ENCODE measurements at regions not wholly inside any gene's neighbourhood (a gene's known extent, or its start where the extent isn't known, plus 50 kb on each side); places are given as distances from the start of the nearest gene placed in this dataset.

- DNase-seq (ENCODE audit: low read depth) = no peak
Measured at GRCh38 chr16:11401161-11402050, 56.1 kb downstream of the RMI2 start.

DNA sequence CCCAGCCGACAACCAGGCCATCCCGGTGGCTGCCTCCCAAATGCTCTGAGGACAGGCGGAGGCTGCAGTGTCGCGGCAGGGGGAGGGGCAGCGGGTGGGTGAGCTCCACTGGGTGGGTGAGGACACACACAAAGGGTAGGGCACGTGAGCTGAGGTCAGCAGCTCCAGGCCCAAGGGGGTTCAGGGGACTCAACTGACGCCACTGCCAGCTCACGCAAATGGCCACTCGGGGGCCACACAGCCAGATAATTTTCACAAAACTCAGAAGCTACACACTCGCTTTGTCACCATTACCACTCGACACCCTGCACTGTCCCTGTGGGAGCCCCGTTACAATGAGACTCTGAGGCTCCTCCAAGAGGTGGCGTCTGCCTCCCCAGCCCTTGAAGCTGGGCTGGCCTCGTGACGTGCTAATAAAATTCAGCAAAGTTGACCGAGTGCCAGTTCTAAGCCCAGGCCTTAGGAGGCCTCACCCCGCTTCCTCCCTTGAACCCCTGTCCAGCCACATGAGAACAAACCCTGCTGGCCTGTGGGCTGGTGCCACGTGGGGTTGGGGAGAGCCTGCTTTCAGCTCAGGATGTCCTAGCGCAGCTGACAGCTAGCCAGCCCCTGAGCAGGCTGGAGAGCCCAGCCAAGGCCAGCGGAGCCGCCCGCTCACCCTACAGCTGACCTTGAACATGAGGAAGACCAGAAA, 56.9 kb downstream of the RMI2 start:
- DNase-seq (ENCODE audit: low read depth) = no peak

GRCh38 chr16:11402745-11403533, 57.7 kb downstream of the RMI2 start:
- DNase-seq (ENCODE audit: low read depth) = no peak

GRCh38 chr16:11403534-11403795, 58.2 kb downstream of the RMI2 start:
- no peak for DNase-seq (ENCODE audit: low read depth)

- no peak for DNase-seq (ENCODE audit: low read depth)
Measured at GRCh38 chr16:11403920-11404319, 58.7 kb downstream of the RMI2 start.

DNA sequence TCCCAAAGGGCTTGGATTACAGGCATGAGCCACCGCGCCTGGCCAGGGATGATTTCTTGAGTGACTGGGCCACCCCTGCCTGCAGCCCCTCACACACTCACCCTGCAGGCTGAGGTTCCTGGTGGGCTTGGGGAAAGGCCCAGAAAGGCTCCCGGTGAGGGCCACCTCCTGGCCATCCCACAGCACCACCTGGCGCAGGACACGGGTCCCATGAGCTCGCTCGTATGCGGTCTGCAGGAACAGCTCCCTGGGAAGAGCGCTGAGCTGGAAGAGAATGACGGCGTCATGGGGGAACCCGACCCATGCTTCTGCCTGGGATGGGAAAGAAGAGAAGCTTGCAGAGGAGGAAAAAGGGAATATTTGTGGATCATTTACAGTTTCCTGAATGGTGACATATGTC, 59.3 kb downstream of the RMI2 start:
- DNase-seq (ENCODE audit: low read depth) = no peak

GRCh38 chr16:11405331-11406176, 60.3 kb downstream of the RMI2 start:
- peak; percentile 8 for DNase-seq (ENCODE audit: low read depth)

GRCh38 chr16:11406177-11406560, 60.9 kb downstream of the RMI2 start:
- no peak for DNase-seq (ENCODE audit: low read depth)

DNA sequence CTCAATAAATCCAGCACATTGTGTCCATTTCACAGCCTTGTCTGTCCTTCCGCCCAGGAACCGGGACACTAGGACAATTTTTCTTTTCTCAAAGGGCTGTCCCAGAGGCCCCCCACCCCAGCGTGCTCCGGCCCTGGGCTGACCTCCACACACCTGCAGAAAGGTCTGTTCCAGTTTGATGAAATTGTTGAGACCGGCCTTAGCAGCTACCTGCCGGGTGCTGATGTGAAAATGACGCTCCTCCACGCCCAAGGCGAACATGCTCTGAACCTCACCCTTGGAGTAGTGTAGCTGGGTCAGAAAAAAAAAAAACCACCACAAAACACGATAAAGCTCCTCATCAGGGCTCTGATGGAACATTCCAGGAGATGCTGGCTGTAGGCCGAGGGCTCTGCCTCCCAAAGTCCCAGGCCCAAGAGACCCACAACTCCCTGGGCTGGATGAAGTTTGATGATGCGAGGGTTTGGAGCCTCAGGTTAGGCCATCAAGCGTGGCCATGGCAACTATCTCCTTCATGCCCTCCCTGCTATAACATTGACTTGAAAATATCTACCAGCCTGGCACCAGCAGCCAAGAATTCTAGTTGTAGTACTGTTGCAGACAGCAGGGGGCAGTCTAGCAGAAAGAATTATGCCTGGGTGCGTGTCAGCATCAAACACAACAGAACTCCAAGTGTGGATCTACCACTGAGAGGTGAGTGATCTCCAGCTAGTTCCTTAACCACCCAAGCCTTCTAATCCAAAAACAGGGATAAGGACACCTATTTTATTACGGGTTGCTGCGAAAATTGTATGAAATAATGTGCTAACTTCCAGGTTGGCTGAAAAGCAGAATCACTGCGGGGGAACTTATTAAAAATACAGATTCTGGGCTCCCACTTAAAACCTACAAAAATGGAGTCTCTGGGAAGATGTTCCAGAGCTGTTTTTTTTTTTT, 62.1 kb downstream of the RMI2 start:
- DNase-seq (ENCODE audit: low read depth) = peak; percentile 13

DNA sequence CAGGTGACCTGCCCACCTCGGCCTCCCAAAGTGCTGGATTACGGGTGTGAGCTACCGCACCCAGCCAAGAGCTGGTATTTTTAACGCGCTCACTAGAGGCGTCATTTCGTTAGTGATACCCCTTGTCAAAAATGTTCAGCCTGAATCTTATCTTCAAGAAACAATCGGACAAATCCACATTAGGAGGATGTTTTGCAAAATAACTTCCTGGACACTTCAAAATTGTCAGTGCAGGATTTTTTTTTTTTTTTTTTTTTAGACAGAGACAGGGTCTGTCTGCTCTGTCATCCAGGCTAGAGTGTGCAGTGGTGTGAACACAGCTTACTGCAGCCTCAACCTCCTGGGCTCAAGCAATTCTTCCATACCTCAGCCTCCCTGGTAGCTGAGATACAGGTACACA, 63.0 kb downstream of the RMI2 start:
- no peak for DNase-seq (ENCODE audit: low read depth)

DNA sequence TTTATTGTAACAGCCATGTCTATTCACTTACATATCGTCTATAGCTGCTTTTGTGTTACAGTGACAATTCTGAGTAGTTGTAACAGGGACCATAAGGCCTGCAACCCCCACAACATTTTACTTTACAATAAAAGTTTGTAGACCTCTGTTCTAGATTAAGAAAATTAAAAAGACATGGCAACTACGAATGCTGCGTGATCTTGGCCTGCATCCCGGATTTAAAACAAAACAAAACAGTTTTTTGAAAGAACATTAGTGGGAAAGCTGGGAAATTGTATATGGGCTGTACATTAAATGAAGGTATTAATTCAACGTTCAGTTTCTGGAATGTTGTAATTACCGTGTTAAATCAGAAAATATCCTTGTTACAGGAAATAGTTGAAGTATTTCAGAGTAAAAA, 64.1 kb downstream of the RMI2 start:
- no peak for DNase-seq (ENCODE audit: low read depth)

DNA sequence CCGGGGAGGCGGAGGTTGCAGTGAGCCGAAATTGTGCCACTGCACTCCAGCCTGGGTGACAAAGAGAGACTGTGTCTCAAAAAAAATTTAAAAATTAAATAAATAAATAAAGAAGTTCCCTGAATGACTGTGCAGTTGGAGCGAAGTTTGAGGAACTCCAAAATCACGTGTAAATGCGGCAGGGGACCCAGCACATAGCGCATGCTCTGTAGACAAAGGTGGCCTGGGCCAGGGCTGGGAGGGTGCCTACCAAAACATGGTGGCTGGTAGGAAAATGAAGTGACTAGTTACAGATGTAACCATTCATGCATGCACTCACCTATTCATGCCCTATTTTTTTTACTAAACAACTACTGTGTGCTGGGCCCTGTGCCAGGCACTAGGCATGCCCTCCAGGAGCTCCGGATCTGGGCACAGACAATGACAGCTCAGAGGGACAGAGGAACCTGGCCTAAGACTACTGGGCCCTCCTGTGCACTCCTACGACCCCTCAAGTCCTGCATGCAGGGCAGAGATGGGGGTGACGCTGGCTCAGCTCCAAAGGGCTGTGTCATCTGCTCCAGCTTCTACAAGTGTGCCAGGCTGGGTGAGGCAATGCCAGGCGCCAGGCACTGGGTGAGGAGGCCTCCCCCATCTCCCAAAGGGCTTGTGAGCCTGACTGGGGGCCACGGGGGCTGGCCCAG, 65.3 kb downstream of the RMI2 start:
- DNase-seq (ENCODE audit: low read depth) = no peak

- DNase-seq (ENCODE audit: low read depth) = no peak
Measured at GRCh38 chr16:11411059-11411550, 65.8 kb downstream of the RMI2 start.

- DNase-seq (ENCODE audit: low read depth) = no peak
Measured at GRCh38 chr16:11412175-11412904, 67.1 kb downstream of the RMI2 start.

DNA sequence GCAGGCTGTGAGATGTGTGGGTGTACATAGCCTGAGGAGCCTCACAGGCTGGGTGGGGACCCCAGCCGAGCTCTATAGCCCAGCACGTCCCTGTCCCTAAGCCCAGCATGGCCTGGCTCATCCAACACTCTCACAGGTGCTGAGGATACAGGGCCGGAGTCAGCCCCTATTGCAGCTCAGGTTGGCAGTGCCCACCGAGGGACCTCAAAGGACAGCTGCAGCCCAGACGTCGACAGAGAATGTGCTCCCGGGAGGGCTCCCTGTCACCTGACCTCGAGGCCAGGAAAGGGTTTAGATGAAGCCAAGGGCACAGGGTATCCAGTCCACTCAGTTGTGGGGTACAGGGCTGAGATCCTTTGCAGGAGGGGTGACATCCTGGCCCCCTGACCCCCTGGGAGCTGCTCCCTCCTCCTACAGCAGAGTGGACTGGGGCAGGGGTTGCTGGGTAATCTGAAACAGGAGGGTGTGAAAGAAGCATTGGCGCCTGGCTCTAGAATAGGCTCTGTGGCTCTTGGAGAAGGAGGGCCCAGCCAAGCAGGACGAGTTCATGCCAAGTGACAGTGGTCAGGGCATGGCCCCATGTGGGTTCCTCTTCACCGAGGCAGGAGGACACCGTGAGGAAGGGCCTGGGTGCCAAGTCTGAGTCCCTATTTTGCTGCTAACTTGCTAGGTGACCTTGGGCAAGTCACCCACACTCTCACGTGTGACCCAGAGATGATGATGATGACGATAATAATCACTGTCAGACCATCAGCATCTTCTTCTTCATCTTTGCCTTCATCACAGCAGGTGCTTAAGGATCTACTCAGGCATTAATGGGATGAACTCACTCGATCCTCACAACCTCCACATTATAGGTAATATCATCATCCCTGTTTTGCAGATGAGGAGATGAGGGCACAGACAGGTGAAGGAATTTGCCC, 68.0 kb downstream of the RMI2 start:
- no peak for DNase-seq (ENCODE audit: low read depth)

GRCh38 chr16:11413907-11414595, 68.8 kb downstream of the RMI2 start:
- DNase-seq (ENCODE audit: low read depth) = no peak

Data from stimulated activated CD8-positive, alpha-beta memory T cell treated with anti-CD3 and anti-CD28 coated beads, Interleukin-12 subunit alpha, Interleukin-12 subunit beta, amount 100 ng/mL, for 4 hours (primary cell).